OCI-M2 (cell line): ENCODE measurements at regions not wholly inside any gene's neighbourhood (a gene's known extent, or its start where the extent isn't known, plus 50 kb on each side); places are given as distances from the start of the nearest gene placed in this dataset.
"Not testable (repeated sequence)": the region's sequence is repeated elsewhere in the genome, so short reads cannot be mapped to it uniquely, and the experiment has no call there.

Experiments
- DNase-seq: peaks from one replicate; lab custom pipeline; 2025; ENCODE audit not compliant: unreplicated experiment; lab: John Stamatoyannopoulos, UW

DNA sequence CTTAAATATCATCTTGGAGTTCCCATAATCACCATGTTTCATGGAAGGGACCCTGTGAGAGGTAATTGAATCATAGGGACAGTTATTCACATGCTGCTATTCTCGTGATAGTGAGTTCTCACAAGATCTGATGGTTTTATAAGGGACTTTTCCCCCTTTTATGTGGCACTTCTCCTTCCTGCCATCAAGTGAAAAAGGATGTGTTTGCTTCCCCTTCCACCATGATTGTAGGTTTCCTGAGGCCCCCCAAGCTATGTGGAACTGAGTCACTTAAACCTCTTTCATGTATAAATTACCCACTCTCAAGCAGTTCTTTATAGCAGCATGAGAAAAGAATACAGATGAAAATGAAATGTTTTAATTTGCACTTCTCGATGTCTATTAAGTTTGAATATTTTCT, 112.0 kb downstream of the ZNF648 start:
- no peak for DNase-seq

DNA sequence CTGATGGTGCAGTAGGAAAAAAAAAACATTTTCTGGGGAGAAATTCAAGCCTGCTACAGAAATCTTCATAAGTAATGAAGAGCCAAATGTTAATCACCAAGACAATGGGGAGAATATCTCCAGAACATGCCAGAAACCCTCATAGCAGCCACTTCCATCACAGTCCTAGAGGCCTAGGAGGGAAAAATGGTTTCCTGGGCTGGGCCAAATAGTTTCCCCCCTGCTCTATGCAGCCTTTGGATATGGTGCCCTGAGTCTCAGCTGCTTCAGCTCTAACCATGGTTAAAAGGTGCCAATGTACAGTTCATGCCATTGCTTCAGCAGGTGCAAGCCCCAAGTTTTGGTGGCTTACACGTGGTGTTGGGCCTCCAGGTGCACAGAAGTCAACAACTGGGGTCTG, 113.1 kb downstream of the ZNF648 start:
- DNase-seq = no peak

DNA sequence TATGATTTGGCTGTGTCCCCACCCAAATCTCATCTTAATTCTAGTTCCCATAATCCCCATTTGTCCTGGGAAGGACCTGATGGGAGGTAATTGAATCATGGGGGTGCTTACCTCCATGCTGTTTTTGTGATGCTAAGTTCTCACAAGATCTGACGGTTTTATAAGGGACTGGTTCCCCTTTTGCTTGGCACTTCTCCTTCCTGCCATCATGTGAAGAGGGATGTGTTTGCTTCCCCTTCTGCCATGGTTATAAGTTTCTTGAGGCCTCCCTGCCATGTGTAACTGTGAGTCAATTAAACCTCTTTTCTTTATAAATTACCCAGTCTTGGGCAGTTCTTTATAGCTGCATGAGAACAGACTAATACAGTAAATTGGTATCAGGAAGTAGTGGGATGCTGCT, 114.1 kb downstream of the ZNF648 start:
- DNase-seq = no peak

DNA sequence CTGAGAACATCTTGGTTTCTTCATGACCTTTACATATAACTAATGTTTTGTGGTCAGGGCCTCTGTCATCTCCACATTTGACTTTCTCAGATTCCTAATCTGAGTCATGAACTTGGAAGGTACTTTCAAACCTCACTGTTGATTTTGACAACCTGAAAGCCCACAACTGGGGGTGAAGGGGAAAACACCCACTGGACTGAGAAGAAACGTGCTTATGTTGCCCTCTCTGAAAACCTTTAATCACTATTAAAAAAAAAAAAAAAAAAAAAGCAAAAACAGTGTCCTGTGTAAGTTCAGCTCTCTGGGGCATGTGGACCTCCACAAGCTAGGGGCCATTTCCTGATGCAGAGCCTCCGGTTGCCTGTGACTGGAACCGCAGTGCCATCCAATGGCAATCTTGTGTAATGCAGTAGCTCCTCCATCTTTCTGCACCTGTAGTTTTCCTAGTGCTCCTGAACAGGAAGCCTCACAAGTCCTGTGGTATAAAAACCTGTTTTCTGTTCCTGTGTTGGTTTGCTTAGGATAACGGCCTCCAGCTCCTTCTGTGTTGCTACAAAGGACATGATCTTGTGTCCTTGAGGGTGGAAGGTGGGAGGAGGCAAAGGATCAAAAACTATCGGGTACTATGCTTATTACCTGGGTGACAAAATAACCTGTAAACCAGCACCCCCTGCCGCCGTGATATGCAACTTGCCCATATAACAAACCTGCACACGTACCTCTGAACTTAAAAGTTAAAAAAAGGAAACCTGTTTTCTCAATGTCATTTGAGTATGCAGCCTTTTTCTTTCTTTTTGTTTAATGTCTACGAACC, 124.5 kb downstream of the ZNF648 start:
- peak; percentile 2 for DNase-seq

DNA sequence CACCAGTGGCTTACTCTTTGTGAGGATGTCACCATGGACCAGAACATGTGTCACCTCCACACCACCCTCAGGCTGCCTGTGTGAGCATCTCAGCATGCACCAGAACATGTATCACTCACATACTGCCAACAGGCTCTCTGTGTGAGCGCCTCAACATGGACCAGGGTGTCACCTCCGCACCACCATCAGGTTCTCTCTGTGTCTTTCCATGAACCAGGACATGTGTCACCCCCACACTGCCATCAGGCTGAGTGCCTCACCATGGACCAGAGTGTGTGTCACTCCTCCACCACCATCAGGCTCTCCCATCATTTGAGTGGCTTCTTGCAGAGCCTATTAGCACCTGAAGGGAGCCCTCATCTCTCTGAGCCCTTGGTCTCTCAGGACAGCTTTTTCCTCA, 125.2 kb downstream of the ZNF648 start:
- no peak for DNase-seq

DNA sequence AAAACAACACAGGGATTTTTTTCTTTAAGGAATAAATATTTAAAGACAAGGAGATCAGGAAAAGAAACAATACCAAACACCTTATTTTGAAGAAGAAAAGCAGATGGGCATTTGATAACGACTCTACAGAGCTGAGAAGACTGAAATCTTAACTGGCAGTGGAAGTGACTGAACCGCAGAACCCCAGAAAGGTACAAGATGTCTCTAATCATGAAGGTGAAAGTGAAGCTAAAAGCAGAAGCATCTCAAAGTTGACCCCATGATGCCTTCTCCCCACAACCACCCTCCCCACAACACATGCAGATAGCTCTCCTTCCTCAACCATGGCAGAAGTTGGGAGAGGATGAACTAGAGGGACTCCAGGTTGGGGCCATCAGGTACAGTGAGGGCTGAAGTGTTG, 129.6 kb downstream of the ZNF648 start:
- DNase-seq = no peak

DNA sequence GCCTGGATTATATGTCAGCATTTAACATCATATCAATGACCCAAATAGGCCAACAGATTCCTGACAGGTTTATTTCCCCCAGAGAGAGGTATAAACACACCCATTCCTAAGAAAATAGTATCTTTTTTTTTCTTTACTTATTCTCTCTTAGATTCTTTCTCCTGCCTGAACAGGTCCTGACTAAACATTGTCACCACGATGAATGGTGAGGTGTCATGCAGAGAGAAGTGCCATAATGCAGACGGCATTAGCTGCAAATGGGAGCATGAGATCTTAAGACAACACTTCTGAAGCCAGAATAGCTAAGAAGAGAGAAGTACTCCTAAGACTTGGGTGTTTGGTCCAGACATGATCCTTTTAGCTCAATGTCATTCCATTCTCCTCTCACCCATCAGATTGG, 131.3 kb downstream of the ZNF648 start:
- no peak for DNase-seq

DNA sequence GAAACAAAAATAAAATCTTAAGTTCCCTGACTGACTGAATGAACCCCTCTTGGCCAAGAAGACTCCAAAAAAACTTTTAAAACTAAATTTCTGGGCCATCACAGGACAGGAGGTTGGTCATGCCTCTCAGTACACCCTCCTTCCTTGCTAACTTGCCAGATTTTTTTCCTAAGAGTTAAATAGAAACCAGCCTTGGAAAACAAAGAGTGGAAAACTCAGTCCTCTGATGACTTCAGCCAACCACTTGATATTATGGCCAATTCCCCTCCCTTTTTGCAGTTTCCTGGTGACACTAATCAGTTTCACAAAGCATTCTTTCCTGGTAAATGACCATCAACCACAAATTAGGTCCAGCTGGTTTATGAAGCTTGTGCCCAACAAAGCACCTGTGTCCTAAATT, 134.8 kb downstream of the ZNF648 start:
- DNase-seq = no peak

DNA sequence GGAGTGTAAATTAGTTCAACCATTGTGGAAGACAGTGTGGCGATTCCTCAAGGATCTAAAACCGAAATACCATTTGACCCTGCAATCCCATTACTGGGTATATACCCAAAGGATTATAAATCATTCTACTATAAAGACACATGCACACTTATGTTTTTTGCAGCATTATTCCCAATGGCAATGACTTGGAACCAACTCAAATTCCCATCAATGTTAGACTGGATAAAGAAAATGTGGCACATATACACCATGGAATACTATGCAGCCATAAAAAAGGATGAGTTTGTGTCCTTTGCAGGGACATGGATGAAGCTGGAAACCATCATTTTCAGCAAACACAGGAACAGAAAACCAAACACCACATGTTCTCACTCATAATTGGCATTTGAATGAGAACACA, 137.5 kb downstream of the ZNF648 start:
- DNase-seq = not testable (repeated sequence)

DNA sequence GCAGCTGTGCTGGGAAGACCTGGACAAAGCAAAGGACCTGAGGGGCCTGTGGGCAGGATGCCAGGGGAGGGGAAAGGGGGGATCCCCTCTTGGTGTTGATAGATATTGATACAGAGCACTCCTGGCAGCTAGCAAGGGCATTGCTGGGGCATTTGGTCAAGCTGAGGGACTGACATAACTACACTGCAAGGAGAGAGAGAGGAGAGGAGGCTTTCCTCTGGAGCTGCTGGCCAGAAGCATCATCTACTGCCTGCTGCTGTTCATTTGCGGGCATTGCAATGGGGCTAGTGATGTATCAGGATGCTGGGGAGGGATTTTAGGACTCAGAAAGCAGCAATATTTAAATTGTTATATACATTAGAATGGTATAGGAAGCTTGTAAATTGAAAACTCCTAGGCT, 142.0 kb downstream of the ZNF648 start:
- DNase-seq = no peak

DNA sequence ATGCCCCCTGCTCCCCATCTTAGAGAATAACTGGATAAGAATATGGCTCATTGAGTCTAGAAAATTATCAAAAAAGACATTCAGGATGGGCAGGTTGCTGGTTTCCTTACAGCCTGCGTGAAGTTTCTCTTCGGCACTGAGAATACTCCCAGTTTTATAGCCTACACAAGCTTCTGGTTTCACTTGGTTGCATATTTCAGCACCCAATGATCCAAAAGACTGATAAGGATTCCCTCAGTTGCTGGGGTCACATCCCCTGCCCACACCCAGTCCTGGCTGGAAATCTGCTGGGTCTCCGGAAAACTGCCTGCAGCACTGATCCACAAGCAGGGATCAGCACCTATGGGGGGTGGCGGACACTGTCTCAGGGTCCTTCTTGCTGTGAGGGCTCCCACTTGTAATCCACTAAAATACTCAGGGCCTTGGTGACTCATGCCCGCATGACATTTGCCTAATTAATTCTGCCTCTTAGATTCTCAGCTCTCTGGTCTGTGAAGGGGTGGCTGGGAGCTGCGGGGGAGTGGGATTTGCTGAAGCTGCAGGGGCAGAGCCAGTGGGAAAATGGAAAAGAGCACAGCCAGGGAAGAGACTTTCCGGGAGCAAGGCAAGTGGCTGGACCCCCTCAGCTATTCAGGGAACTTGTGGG, 142.5 kb downstream of the ZNF648 start:
- DNase-seq = no peak

DNA sequence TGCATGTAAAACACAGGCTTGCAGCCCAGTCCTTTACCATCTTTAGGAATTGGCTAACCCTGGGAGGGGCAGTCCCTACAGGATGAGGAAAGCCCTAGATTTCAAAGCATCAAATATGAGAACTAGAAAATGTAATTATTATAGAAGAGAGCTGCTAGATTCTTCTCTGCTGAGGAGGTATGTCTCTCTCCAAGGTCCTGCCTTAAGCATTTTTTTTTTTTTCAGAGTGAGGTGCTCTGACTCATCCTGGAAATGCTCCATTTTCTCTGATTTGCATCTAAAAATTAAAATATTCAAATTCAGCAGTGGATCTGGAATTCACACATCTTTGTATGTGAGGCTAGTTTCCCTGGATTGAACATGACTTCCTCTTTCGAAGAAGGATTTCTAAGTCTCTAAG, 149.8 kb downstream of the ZNF648 start:
- DNase-seq = no peak

DNA sequence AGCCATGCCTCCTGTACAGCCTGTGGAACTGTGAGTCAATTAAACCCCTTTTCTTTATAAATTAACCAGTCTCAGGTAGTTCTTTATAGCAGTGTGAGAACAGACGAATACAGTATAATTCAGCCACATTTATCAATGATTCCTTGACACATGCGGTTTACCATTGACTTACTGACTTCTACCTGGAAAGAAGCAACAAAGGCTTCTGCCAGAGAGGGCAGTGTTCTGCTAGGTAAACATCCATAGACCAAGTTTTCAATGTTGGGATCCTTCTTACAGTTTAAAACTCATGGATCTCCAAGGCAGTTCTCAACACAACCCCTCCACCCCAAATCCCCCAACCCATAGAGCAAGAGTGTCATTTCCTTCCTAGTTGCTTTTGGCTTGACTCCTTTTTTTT, 150.6 kb downstream of the ZNF648 start:
- DNase-seq = no peak

DNA sequence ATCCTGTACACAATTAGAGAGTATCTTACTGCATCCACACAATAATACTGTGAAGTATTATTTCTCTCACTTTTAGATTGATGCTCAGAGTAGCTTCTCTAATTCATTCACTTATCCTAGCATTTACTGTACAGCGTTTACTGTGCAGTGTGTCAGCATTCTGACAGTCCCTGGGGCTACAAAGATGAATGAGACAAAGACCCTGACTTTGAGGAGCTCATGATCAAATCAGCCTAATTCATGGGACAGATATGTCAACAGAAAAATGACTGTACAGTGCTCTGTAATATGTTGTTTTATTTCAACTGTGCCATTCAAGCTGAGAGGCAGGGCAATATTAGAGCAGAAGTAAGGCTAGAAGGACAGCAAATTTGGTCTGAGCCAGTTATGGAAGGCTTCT, 152.5 kb downstream of the ZNF648 start:
- DNase-seq = no peak

DNA sequence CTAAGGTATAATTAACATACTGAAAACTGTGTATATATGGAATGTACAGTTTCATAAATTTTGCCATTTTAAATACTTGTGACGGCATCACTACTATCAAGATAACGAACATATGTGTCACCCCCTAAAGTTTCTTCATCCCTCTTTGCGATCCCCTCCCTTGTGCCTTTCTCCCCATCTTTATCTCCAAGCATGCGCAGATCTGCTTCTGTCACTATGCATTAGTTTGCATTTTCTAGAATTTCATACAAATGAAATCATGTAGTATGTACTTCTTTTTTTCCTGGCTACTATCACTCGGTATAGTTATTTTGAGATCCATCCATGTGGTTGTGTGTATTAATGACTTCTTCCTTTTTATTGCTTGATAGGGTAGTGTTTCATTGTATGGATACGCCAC, 154.9 kb downstream of the ZNF648 start:
- DNase-seq = no peak

DNA sequence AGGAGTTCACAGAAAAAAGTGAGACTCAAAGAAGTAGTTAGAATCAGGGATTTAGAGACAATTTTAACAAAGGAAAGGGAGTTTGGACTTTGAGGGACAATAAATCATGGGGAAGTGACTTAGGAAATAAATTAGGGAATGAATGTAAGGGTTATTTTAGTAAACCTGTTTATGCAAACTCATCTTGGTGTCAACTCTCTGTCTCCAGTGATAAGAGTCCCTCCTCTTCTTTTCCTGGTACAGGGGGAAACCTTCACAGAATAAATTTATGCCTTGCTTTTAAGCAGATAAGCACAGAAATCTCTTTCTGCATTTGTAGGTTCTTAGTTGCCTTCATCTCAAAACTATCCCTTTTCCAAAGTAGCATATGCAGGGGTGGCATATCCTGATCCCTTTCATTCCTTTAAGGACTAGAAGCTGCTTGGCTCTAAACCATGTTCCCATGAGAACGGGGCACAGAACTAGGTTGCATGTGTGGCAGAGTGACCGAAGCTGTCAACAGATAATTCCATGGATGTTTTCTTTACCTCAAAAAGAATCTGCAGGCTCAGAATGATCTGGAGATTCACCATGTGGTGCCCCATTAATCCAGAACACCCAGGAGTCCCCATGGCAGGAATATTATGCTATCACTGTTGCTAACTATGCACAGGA, 155.4 kb downstream of the ZNF648 start:
- no peak for DNase-seq

DNA sequence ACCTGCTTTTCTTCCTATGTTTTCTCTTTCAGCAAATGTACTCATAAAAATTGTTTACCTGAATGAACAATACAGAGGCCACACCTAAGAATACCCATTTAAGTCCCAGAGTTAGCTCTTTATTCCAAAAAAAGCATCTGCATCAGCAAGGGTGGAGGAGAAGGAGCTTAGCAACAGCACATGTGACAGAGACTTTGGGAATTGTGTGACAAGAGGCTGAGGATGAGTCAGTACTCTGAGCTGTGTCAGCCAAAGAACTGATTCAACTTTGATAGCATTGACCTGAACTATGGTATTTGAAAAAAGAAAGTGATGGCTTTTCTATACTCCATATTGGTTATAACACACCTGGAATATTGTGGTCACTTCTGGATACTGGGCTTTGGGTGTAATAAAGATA, 162.7 kb downstream of the ZNF648 start:
- DNase-seq = no peak

DNA sequence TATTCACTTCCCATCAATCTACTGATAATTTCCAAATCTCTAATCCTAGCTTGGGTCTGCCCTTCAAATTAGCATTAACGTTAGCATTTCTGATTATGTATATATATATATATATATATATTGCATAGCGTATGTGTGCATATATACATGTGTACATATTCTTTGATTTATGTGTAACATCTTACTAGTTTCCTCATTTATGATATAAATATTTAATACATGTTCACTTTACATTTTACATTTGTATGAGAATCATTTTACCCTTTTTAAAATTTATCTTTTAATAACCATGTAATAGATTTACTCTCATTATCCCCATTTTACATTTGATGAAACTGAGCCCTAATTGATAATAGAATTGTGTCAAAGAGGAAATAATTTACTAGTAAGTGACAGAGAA, 164.7 kb downstream of the ZNF648 start:
- no peak for DNase-seq

DNA sequence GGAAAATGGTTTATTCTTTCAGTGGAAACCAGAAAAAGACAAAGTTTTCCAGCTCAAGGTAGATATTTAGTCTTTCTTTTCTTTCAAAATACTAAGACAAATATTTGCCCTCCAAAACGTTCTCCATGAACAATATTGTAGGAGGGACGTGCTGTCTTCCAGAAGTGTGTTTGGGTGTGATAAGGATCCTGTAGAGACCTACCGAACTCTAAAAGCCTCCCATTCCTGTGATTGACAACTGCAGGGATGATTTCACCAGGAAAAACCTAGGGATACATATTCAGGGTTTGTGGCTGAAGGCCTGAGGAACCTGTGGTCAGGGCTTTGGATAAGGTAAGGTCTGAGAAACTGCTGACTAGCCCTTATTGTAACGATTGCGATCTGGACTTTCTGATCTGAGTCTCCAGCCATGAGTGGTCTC, 167.1 kb downstream of the ZNF648 start:
- DNase-seq = no peak

DNA sequence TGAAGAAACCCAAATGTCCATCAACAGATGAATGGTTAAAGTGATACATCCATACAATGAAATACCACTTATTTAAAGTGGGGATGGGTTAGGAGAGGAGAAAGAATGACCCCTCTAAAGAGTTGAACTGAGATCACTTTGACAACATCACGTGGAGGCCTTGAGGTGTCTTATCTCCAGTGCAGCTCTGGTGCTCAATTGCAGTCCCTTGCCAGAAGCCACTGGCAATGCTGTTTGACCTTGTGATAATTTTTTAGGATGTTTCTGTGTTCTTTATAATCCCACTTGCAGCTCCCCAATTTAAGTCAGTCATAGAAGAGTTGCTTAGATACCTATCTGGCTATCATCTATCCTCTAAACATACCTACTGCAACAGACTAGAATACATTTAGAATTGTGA, 167.6 kb downstream of the ZNF648 start:
- no peak for DNase-seq

DNA sequence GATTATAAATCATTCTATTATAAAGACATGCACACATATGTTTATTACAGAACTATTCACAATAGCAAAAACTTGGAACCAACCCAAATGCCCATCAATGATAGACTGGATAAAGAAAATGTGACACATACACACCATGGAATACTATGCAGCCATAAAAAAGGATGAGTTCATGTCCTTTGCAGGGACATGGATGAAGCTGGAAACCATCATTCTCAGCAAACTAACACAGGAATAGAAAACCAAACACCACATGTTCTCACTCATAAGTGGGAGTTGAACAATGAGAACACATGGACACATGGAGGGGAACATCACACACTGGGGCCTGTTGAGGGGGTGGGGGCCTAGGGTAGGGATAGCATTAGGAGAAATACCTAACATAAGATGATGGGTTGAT, 168.4 kb downstream of the ZNF648 start:
- DNase-seq = not testable (repeated sequence)

DNA sequence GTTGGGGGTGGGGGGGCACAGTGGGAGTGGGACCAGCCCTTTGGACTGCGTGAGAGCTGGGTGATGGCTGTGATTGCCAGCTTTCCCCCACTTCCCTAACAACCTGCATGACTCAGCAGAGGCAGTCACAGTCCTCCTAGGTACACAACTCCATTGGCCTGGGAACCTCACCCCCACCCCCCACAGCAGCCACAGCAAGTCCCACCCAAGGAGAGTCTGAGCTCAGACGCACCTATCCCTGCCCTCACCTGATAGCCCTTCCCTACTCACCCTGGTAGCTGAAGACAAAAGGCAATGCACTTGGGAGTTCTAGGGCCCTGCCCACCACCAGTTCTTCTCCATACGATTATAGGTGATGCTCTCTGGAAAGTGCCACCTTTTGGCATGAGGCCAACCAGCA, 188.9 kb downstream of the ZNF648 start:
- DNase-seq = no peak
